Neural cell (in vitro differentiated cells): ENCODE measurements at regions not wholly inside any gene's neighbourhood (a gene's known extent, or its start where the extent isn't known, plus 50 kb on each side); places are given as distances from the start of the nearest gene placed in this dataset.

Experiments
- H2AFZ ChIP-seq: fragments of 200-600, 300-800 bp; sonication (generic), shearing (Covaris generic); 2 replicates; pipeline ENCODE4 v1.6.0; 2014; ENCODE audit warnings: low read depth, mild to moderate bottlenecking, antibody characterized with exemption, low read length, moderate library complexity
- H3F3A ChIP-seq: fragments of 200-600 bp; shearing (Covaris generic); 2 replicates; pipeline ENCODE4 v1.6.1; 2016; ENCODE audit warnings: mild to moderate bottlenecking, moderate library complexity, mixed read lengths, antibody characterized with exemption, low read length; ENCODE audit not compliant: insufficient read depth, poor library complexity, severe bottlenecking
- H3K27ac ChIP-seq: fragments of 200-600, 300-800 bp; sonication (generic), shearing (Covaris generic); 2 replicates; pipeline ENCODE4 v1.5.1; 2014; ENCODE audit warnings: mild to moderate bottlenecking, low read length, moderate library complexity
- H3K27me3 ChIP-seq: fragments of 300-800, 200-600 bp; sonication (generic), shearing (Covaris generic); 2 replicates; pipeline ENCODE4 v1.6.0; 2014; ENCODE audit warnings: mild to moderate bottlenecking, low read depth, low read length, moderate library complexity; ENCODE audit not compliant: insufficient read depth
- H3K36me3 ChIP-seq: fragments of 300-800, 200-600 bp; sonication (generic), shearing (Covaris generic); 2 replicates; pipeline ENCODE4 v1.5.1; 2014; ENCODE audit warnings: mild to moderate bottlenecking, antibody characterized with exemption, low read length, moderate library complexity; ENCODE audit not compliant: insufficient read depth
- H3K4me2 ChIP-seq: fragments of 300-800, 200-600 bp; sonication (generic), shearing (Covaris generic); 2 replicates; pipeline ENCODE4 v1.6.0; 2014; ENCODE audit warnings: mild to moderate bottlenecking, low read length
- H3K4me3 ChIP-seq: fragments of 300-800, 200-600 bp; sonication (generic), shearing (Covaris generic); 2 replicates; pipeline ENCODE4 v1.5.1; 2014; ENCODE audit warnings: mild to moderate bottlenecking, low read length, moderate library complexity
- H3K79me2 ChIP-seq: fragments of 200-600 bp; shearing (Covaris generic); replicated peaks from 2 replicates; pipeline ENCODE4 v1.6.0; 2014; ENCODE audit warnings: mild to moderate bottlenecking, low read length, moderate library complexity; ENCODE audit not compliant: insufficient read depth
- H3K9ac ChIP-seq: fragments of 300-800, 200-600 bp; sonication (generic), shearing (Covaris generic); 2 replicates; pipeline ENCODE4 v1.6.1; 2016; ENCODE audit warnings: mild to moderate bottlenecking, low read length, mixed read lengths
- H3K9me2 ChIP-seq: fragments of 200-600 bp; shearing (Covaris generic); 2 replicates; pipeline ENCODE4 v1.6.1; 2016; ENCODE audit warnings: mild to moderate bottlenecking, low read length, mixed read lengths; ENCODE audit not compliant: insufficient read depth
- H3K9me3 ChIP-seq: fragments of 200-600, 300-800 bp; sonication (generic), shearing (Covaris generic); 2 replicates; pipeline ENCODE4 v1.6.1; 2016; ENCODE audit warnings: mild to moderate bottlenecking, mixed run types, low read length, moderate library complexity, mixed read lengths
- H4K20me1 ChIP-seq: fragments of 200-600 bp; shearing (Covaris generic); 2 replicates; pipeline ENCODE4 v1.6.1; 2016; ENCODE audit warnings: mild to moderate bottlenecking, mixed run types; ENCODE audit not compliant: insufficient read depth
- EP300 ChIP-seq: fragments of 450-650 bp; conservative IDR thresholded peaks from 2 replicates; pipeline ENCODE4 v1.6.1; 2014; ENCODE audit warnings: antibody characterized with exemption, mild to moderate bottlenecking, moderate library complexity; ENCODE audit not compliant: poor library complexity, severe bottlenecking
- EZH2 ChIP-seq: fragments of 200-600, 300-800 bp; shearing (Covaris generic), sonication (generic); IDR thresholded peaks from 2 replicates; pipeline ENCODE4 v1.6.1; 2014; ENCODE audit warnings: antibody characterized with exemption, low read length, borderline replicate concordance, mild to moderate bottlenecking; ENCODE audit not compliant: insufficient read depth, poor library complexity, severe bottlenecking
- MXI1 ChIP-seq: fragments of 450-650 bp; conservative IDR thresholded peaks from 2 replicates; pipeline ENCODE4 v1.6.1; 2014; ENCODE audit warnings: antibody characterized with exemption, mild to moderate bottlenecking; ENCODE audit not compliant: poor library complexity, severe bottlenecking
- POLR2AphosphoS5 ChIP-seq: IDR thresholded peaks from 2 replicates; pipeline ENCODE4 v1.6.1; 2012
- RAD21 ChIP-seq: fragments of 450-650 bp; conservative IDR thresholded peaks from 2 replicates; pipeline ENCODE4 v1.6.1; 2014; ENCODE audit warnings: antibody characterized with exemption, mild to moderate bottlenecking, moderate library complexity
- SMC3 ChIP-seq: fragments of 450-650 bp; conservative IDR thresholded peaks from 2 replicates; pipeline ENCODE4 v1.6.1; 2014; ENCODE audit warnings: antibody characterized with exemption, mild to moderate bottlenecking, moderate library complexity; ENCODE audit not compliant: poor library complexity
- TAF1 ChIP-seq: IDR thresholded peaks from 2 replicates; pipeline ENCODE4 v1.6.1; 2012; ENCODE audit warnings: low read depth
- TF ChIP-seq, protein P1 (sequence below): IDR thresholded peaks from 2 replicates; pipeline ENCODE4 v1.6.1; 2012; ENCODE audit warnings: borderline replicate concordance
- TF ChIP-seq, protein P2 (sequence below): fragments of 450-650 bp; IDR thresholded peaks from 2 replicates; pipeline ENCODE4 v1.5.1; 2014; ENCODE audit warnings: antibody characterized with exemption, mild to moderate bottlenecking, moderate library complexity; ENCODE audit not compliant: poor library complexity, severe bottlenecking

DNA sequence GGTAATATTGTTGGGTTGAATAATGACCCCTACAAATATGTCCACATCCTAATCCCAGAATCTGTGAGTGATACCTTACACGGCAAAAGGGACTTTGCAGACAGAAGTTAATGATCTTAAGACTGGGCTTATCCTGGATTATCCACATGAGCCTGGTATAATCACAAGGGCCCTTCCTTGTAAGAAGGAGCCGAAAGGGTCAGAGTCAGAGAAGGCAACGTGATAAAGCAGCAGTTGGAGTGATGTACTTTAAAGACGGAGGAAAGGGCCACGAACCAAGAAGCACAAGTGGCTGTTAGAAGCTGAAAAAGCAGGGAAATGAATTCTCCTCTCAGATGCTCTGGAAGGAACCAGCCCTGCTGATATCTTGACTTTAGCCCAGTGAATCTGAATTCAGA lies 137.8 kb downstream of the UTP18 start:
- Histone ChIP-seq H3K79me2 (no peaks in the 10 kb centered on the region), H3K36me3 (no peaks in the 10 kb centered on the region), H3F3A (no peaks in the 10 kb centered on the region), H3K4me3 (no peak overlapping the region), H3K4me2 (no peak overlapping the region), H4K20me1 (no peaks in the 10 kb centered on the region), H3K9ac (no peak overlapping the region), H3K9me2 (no peaks in the 10 kb centered on the region), H2AFZ (no peak overlapping the region), H3K27me3 (no peaks in the 10 kb centered on the region), H3K27ac (no peak overlapping the region), H3K9me3 (no peaks in the 10 kb centered on the region)
- TF ChIP-seq RAD21 (no peak), EZH2 (no peak), MXI1 (no peak), SMC3 (no peak), POLR2AphosphoS5 (no peak), TAF1 (no peak), EP300 (no peak)
- TF ChIP-seq, protein P1, sequence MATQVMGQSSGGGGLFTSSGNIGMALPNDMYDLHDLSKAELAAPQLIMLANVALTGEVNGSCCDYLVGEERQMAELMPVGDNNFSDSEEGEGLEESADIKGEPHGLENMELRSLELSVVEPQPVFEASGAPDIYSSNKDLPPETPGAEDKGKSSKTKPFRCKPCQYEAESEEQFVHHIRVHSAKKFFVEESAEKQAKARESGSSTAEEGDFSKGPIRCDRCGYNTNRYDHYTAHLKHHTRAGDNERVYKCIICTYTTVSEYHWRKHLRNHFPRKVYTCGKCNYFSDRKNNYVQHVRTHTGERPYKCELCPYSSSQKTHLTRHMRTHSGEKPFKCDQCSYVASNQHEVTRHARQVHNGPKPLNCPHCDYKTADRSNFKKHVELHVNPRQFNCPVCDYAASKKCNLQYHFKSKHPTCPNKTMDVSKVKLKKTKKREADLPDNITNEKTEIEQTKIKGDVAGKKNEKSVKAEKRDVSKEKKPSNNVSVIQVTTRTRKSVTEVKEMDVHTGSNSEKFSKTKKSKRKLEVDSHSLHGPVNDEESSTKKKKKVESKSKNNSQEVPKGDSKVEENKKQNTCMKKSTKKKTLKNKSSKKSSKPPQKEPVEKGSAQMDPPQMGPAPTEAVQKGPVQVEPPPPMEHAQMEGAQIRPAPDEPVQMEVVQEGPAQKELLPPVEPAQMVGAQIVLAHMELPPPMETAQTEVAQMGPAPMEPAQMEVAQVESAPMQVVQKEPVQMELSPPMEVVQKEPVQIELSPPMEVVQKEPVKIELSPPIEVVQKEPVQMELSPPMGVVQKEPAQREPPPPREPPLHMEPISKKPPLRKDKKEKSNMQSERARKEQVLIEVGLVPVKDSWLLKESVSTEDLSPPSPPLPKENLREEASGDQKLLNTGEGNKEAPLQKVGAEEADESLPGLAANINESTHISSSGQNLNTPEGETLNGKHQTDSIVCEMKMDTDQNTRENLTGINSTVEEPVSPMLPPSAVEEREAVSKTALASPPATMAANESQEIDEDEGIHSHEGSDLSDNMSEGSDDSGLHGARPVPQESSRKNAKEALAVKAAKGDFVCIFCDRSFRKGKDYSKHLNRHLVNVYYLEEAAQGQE, result no peak
- TF ChIP-seq, protein P2, sequence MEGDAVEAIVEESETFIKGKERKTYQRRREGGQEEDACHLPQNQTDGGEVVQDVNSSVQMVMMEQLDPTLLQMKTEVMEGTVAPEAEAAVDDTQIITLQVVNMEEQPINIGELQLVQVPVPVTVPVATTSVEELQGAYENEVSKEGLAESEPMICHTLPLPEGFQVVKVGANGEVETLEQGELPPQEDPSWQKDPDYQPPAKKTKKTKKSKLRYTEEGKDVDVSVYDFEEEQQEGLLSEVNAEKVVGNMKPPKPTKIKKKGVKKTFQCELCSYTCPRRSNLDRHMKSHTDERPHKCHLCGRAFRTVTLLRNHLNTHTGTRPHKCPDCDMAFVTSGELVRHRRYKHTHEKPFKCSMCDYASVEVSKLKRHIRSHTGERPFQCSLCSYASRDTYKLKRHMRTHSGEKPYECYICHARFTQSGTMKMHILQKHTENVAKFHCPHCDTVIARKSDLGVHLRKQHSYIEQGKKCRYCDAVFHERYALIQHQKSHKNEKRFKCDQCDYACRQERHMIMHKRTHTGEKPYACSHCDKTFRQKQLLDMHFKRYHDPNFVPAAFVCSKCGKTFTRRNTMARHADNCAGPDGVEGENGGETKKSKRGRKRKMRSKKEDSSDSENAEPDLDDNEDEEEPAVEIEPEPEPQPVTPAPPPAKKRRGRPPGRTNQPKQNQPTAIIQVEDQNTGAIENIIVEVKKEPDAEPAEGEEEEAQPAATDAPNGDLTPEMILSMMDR, result no peak

DNA sequence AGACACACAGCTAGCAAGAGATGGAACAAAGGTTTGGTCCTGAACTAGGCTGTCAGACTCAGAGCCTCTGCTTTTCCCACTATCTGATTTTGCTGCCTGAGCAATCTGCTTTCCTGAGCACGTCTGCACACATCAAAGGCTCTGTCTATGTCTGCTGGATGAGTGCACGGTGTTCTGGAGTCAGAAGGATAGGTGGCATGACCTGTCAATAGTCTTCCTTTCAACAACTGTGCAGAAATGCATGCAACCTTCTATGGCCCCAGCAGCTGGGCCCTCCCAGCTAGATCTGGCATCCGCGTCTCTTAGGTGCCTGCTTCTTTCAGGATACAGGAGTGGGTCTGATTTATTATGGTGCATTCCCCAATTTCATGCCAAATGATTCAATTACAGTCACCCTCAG lies 138.3 kb downstream of the UTP18 start:
- Histone ChIP-seq H3F3A (no peaks in the 10 kb centered on the region), H3K36me3 (no peaks in the 10 kb centered on the region), H3K9me2 (no peaks in the 10 kb centered on the region), H2AFZ (no peak overlapping the region), H3K27me3 (no peaks in the 10 kb centered on the region), H3K79me2 (no peaks in the 10 kb centered on the region), H3K9ac (no peak overlapping the region), H3K4me3 (no peak overlapping the region), H3K27ac (no peak overlapping the region), H3K9me3 (no peaks in the 10 kb centered on the region), H4K20me1 (no peaks in the 10 kb centered on the region), H3K4me2 (no peak overlapping the region)
- TF ChIP-seq, protein P2, result no peak
- TF ChIP-seq, protein P1, result no peak
- TF ChIP-seq EP300, result no peak
- TF ChIP-seq SMC3, result no peak
- TF ChIP-seq MXI1, result no peak
- TF ChIP-seq TAF1, result no peak
- no peak for TF ChIP-seq EZH2
- TF ChIP-seq POLR2AphosphoS5, result no peak
- no peak for TF ChIP-seq RAD21
